ENCODE measurements at regions not wholly inside any gene's neighbourhood (a gene's known extent, or its start where the extent isn't known, plus 50 kb on each side); places are given as distances from the start of the nearest gene placed in this dataset.
"Not testable (repeated sequence)": the region's sequence is repeated elsewhere in the genome, so short reads cannot be mapped to it uniquely, and the experiment has no call there.

- TF ChIP-seq MNT (IDR thresholded peaks at IDR 0.05), result no peak
- no peak for TF ChIP-seq ZNF121 (CRISPR knock-in tag; IDR thresholded peaks at IDR 0.05)
- TF ChIP-seq YEATS2 (CRISPR knock-in tag; IDR thresholded peaks at IDR 0.05; ENCODE audit: borderline replicate concordance), result no peak
- no peak for TF ChIP-seq PHF5A (CRISPR knock-in tag; IDR thresholded peaks at IDR 0.05; ENCODE audit: low read depth, unreplicated experiment)
- TF ChIP-seq ZNF446 (CRISPR knock-in tag; IDR thresholded peaks at IDR 0.05), result no peak
- TF ChIP-seq ZMAT3 (CRISPR knock-in tag; conservative IDR thresholded peaks at IDR 0.05), result no peak
- no peak for TF ChIP-seq HNF4A (CRISPR knock-in tag; IDR thresholded peaks at IDR 0.05)
- no peak for TF ChIP-seq SAFB2 (CRISPR knock-in tag; IDR thresholded peaks at IDR 0.05; ENCODE audit: borderline replicate concordance, low read depth)
Observed at GRCh38 chr1:191074881-191075280, 597.2 kb upstream of the BRINP3 start (continued).

GRCh38 chr1:191083090-191083489 is 605.4 kb upstream of the BRINP3 start:
- BruUV-seq (replicated peaks); CTCF ChIA-PET (ENCODE audit: low intra/inter-chr PET ratio, low total read pairs): not testable (repeated sequence)

More at GRCh38 chr1:191083090-191083489, 605.4 kb upstream of the BRINP3 start:
- POLR2A ChIA-PET; H3K9me3 ChIP-seq (ENCODE audit: low read length); FAIRE-seq; H3K27me3 ChIP-seq (ENCODE audit: control insufficient read depth in 1 of 2, insufficient read depth in 2 of 2, low read length in 2 of 2); H2AFZ ChIP-seq (ENCODE audit: low read length); DNase-seq (ENCODE audit: low spot score); H3K36me3 ChIP-seq (replicated peaks in 1 of 2; ENCODE audit: control insufficient read depth in 1 of 2, insufficient read depth in 2 of 2, low read length in 2 of 2); in situ Hi-C loops (cut with HindIII; ENCODE audit: extremely low pct_ligation_motif_present, low pct_unique_long_range_greater_than_20kb); H3K79me2 ChIP-seq (ENCODE audit: insufficient read depth, low read length); H4K20me1 ChIP-seq (ENCODE audit: insufficient read depth, low read length); H3K4me1 ChIP-seq (ENCODE audit: insufficient read depth, low read length); ATAC-seq; H3K4me3 ChIP-seq (replicated peaks in 1 of 3; ENCODE audit: insufficient read depth in 1 of 3, low read depth in 2 of 3, low read length in 3 of 3); H3K9ac ChIP-seq (ENCODE audit: insufficient read depth, low read depth, low read length); H3K4me2 ChIP-seq (ENCODE audit: low read depth, low read length); intact Hi-C loops (cut with micrococcal nuclease; ENCODE audit: unreplicated experiment); H3K27ac ChIP-seq (ENCODE audit: extremely low read length, insufficient read depth, low read length): not testable (repeated sequence)
- WGBS (ENCODE audit: low lambda C conversion rate), result 0% methylated on average over 2 of the region's 2 CpGs

Measured in HepG2 (cell line).